WI38 (cell line): ENCODE measurements at regions not wholly inside any gene's neighbourhood (a gene's known extent, or its start where the extent isn't known, plus 50 kb on each side); places are given as distances from the start of the nearest gene placed in this dataset.

ENCODE experiments used
- H3K4me3 ChIP-seq: 2 replicates; pipeline ENCODE4 v1.5.1; 2011; ENCODE audit warnings: low read depth, mild to moderate bottlenecking, control low read depth, low read length
- CTCF ChIP-seq: IDR thresholded peaks from 2 replicates; pipeline ENCODE4 v1.5.1; 2012; ENCODE audit warnings: low read depth, mild to moderate bottlenecking, control low read depth, low read length

- no peak for TF ChIP-seq CTCF
- H3K4me3 ChIP-seq, result no peak overlapping the region
Observed at GRCh38 chr4:175560604-175561003, 251.5 kb downstream of the GPM6A start.

GRCh38 chr4:175561696-175562095 lies 250.4 kb downstream of the GPM6A start:
- no peak overlapping the region for H3K4me3 ChIP-seq
- no peak for TF ChIP-seq CTCF

GRCh38 chr4:175562111-175562510 lies 250.0 kb downstream of the GPM6A start:
- H3K4me3 ChIP-seq, result no peak overlapping the region
- no peak for TF ChIP-seq CTCF

GRCh38 chr4:175562542-175562941 lies 249.5 kb downstream of the GPM6A start:
- no peak overlapping the region for H3K4me3 ChIP-seq
- TF ChIP-seq CTCF, result no peak
